Hematopoietic multipotent progenitor cell treated with erythropoietin and hydrocortisone succinate and interleukin-3 and kit ligand, for 15 days (in vitro differentiated cells): ENCODE measurements at regions not wholly inside any gene's neighbourhood (a gene's known extent, or its start where the extent isn't known, plus 50 kb on each side); places are given as distances from the start of the nearest gene placed in this dataset.

Source experiments
- DNase-seq: peaks from one replicate; pipeline ENCODE4 v3.0.0-alpha.2; 2015; ENCODE audit warnings: low spot score

- no peak for DNase-seq
Observed at GRCh38 chr5:103375863-103376591, 117.5 kb downstream of the MACIR start.

- DNase-seq, result no peak
Observed at GRCh38 chr5:103375350-103375749, 116.8 kb downstream of the MACIR start.

DNA sequence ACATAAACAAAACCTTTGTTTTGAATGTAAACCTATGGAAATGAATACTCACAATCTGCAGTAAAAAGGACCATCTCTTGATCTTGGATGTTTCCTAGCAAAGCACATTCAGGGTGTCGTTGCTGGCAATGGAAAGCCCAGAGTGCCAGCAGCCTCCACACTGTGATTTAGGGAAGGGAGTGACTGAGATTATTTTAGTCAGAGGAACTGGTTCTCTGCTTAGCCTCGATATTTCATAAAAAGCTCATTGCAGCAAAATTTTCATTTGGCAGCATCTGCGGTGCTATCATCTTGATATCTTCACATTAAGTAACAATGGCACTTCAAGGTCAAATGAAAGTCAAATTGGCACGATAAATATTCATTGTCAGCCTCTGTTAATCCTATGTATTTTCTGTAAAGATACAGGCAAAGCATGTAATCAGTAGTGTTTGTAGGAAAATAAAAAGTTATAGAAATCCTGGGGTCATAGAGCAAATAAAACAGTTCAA lies 116.0 kb downstream of the MACIR start:
- DNase-seq, result no peak

DNA sequence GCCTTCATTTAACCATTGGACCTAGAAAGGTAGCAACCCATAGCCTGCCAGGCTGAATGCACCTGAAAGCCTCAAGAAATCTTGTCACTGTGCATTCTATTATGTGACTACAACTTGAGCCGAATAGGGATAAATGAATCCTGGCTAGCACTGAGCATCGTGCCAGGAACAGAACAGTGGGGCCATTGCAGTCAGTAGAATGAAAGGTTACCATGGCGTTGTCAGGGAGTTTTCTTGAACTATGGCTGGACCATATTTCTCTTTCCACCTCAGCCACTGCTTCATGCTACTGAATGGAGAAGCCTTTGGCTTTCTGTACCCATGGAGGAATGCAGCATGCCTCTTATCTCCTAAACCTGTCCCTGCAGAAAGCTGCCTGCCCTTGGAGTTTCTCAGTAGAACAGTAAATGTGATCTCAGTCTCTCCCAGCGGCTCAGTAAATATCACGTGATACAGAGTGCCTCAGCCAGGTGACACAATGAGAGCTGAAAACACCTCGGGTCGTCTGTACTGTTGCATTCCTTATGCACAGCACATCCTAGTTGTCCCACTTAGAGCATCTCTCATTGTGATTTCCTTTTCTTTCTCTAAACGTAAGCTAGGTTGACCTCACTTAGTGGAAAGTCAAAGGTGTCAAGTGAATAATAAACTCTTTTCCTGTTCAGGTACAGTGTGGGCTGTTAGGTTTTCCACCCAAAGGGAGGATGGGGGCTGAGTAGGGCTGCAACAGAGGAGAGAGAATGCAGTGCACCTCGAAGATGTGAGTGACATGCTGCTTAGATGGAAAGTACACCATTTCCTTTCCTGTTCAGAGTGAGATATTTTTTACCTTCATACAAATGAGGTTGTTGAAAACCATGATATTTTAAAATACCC lies 115.3 kb downstream of the MACIR start:
- DNase-seq, result no peak

GRCh38 chr5:103371046-103371607 lies 112.6 kb downstream of the MACIR start:
- DNase-seq, result no peak

DNA sequence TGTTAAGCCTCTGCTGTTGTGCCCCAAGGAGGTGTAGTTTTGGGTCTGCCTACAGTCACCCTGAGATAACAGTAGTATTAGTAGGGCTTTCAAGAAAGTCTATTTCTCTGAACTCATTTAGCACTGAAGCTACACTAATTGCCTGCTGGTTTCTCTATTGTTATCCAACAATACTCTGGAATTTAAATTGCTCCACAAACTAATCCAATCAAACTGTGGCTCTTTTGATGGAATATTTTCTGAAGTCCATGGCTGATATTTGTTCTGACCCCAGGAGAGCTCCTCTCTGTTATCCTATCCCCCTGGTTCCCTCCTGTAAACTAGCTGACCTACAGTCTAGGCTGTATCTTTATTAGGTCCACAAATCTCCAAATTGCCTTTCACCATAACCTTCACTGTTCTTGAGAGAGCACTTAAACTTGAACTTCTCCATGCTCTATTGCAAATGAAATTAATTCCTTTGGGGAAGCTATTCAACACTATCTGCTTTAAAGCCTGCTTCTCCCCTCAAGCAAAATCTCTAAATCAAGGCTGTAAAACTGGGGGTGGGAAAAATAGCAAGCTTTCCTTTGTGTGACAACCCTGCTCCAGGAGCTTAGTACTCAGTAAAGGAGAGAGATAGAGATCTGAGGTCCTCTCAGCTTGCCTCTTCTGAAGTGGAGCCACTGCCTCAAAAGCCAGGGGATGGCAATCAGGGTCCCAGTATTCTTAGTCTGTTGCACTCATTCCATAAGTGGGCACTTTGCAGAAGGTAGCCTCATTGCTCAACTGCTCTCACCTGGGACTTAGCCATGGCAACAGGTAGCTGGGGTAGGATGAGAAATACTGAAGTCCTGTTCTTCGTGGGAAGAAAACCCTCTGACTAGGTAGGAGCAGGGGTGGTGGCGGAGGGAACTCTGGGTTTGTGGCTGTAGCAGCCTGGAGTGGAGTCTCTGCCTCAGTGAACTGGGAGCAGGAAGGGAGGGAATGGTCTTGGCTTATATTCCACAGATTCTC lies 110.9 kb downstream of the MACIR start:
- no peak for DNase-seq

- DNase-seq, result no peak
Observed at GRCh38 chr5:103367702-103368101, 109.1 kb downstream of the MACIR start.

- no peak for DNase-seq
Observed at GRCh38 chr5:103366918-103367549, 108.5 kb downstream of the MACIR start.

DNA sequence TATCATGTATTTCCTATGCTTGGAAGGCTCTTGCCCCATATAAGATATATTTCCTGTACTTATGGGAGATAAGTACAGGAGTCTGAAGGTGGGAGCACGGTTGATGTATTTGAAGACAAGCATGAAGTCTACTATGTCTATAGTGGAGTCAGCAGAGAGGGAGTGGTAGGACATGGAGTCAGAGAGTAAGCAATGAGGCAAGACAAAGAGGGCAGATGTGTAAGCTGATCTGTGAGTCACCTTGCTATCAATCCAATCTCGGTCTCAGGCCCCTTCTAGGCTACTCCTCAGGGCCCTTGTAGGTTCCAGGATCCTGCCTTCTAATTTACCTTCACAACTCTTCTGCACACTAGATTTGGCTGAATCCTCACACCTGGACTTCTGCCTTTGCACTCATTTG lies 105.5 kb downstream of the MACIR start:
- DNase-seq, result no peak

- no peak for DNase-seq
Observed at GRCh38 chr5:103362211-103362610, 103.6 kb downstream of the MACIR start.

- no peak for DNase-seq
Observed at GRCh38 chr5:103360475-103360874, 101.9 kb downstream of the MACIR start.

DNA sequence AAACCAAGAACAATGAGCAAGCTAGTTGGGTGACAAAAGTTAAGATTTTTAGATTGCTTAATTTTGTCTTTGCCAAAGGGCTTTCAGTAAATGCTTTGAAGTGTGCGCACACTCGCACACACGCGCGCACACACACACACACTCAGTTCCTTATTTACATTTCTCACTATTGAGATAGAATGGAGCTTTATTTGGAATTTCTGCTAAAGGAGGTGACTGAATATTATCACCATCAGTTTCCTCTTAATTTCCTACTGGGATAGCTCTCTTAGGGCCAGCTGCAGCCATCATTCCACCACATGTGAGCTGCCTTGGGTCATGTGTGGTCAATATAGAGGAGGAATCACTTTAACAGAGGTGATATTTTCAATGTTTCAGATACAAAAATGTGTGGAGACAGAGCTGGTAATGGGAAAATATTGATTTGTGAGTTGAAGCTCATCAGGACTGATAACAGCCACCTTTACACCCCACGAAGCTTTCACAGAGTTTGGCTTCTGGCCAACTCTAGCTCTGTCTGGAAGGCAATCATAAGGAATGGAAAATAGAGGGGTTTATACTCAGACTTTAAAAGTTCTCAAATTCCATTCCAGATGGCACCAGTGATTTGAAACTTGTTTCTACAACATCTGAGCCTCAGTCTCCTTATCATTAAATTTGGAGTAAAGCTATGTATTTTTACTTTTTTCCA lies 99.9 kb downstream of the MACIR start:
- peak; percentile 6 for DNase-seq

DNA sequence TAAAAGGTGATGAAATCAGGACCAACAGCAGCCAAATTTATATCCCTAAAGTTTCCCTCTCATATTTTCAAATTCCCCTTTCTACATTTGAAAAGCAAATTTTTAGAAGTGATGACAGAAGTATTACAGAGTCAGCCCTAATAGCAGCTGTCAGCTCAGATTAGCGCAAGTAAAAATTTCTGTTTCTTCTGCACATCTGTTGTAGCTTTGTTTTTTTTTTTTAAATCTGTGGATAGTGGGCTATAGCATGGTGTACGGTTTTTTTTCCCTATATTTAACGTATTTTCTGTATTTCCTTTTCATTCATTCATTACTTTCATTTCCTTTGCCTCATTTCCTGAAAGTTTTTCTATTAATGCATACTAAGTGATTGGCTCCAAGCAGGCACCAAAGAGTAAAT lies 99.1 kb downstream of the MACIR start:
- no peak for DNase-seq

DNA sequence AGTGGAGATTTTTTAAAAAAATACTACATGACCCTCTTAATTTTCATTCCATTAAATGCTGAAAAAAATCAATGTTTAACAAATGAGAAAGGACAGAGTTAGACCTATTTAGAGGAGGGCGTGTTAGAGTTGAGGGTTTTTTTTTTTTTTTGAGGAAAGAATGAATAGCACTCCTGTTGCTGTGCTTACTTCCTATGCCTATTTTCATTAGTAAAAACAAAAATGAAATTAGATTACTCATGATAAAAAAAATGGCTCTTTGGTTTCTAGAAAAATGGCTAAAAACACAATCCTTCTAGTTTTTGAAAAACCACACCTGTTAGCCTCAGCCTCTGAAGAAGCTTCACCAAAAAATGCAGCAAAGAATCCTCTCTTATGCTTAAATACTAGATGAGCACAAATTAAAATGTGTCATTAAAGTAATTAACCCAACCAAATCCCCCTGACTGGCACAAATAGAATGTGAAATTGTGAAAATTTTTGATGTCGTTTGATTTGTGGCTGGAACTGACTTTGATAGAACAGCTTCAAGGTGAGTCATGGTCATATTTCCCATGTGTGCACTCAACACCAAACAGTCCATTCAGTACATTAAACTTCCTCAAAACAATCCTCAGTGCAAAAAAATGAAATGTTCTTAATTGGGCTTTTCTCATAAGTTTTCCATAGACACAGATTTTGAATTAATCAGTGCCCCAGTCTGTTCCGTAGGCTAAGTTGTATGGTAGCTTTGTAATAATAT lies 98.0 kb downstream of the MACIR start:
- no peak for DNase-seq

DNA sequence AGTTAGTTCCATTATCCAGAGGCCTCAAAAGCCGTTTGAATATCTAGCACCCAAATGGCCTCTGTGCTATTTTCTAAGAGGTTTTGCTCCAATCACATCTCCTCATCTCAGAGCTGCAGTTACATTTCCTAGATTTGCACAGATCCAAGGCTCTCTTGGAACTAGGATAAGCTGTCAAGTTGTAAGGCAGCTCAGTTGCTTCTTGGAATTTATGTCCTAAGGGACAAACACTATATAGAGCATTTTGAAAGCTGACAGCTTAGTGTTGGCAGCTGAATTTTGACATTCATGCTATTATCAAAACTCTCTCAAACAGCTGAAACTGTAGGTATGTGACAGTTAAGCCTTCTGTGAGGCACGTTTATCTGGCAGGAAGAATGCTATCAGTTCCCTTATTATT lies 97.0 kb downstream of the MACIR start:
- no peak for DNase-seq

- DNase-seq, result no peak
Observed at GRCh38 chr5:103354446-103354845, 95.9 kb downstream of the MACIR start.

GRCh38 chr5:103353581-103353980 lies 95.0 kb downstream of the MACIR start:
- no peak for DNase-seq

DNA sequence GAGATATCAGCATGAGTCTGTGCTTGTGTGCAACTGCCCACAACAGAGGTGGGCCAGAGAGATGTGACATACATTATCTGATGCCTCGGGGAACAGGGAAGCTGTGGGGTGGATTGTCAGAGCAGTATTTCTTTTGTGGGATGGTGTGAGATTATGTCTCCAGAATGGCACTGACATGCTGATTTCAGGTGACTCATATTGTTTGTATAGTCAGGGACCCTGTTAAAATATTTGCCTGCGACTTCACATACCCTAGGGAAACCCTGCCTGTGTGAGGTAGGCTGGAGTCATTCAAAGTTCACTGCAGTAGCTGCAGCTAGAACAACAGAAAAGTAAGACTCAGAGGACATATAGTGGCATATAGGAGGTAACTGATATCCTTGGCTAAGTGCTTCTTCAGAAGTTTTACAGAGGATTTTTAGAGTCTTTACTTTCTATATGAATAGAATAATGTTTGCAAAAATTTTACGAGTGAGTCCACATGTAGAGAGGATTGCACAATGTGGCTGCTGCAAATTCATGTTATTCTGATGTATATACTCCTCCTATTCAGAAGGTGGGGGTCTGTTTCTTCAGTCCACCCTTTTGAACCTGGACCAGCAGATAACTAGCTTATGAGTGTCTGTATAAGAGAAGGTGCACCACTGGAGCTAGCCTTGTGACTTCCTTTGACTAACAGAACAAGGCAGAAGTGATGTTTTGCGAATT lies 89.3 kb downstream of the MACIR start:
- DNase-seq, result no peak

- DNase-seq, result no peak
Observed at GRCh38 chr5:103346162-103346748, 87.7 kb downstream of the MACIR start.
